ENCODE measurements at regions not wholly inside any gene's neighbourhood (a gene's known extent, or its start where the extent isn't known, plus 50 kb on each side); places are given as distances from the start of the nearest gene placed in this dataset.

DNA sequence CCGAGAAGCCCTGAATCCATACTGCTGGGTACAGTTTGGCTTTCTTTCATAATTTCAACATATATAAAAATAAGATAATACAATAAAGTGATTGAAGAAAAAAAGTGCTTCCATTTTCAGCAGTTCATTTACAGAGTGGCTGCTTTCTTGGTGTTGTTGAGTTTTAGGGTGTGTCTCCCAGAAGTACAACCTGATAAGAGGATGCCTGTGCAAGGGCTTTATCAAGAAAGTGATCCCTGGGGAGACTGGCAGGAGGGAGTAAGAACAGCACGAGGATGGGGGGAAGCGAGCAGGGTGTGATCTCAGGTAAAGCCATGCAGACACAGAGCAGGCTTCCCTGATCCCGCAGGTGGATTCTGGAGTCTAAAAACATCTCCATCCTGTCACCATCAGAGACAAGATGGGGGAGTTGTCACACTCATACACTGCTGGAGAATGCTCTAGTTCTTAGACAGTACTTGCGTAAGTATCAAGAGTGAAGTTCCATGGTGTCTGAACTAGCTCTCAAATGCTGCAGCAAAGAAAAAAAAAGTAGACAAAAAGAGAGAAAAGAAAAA is 395.9 kb downstream of the CDH26 start:
- FAIRE-seq (no peak), DNase-seq (ENCODE audit: low read depth) (no peak)
- Histone ChIP-seq H3K36me3 (ENCODE audit: control insufficient read depth, insufficient read depth, low read length) (no peaks in the 10 kb centered on the region), H3K4me3 (ENCODE audit: low read depth, low read length) (no peak overlapping the region), H3K27me3 (ENCODE audit: control insufficient read depth, insufficient read depth, low read length) (no peaks in the 10 kb centered on the region)
- TF ChIP-seq, protein P1, sequence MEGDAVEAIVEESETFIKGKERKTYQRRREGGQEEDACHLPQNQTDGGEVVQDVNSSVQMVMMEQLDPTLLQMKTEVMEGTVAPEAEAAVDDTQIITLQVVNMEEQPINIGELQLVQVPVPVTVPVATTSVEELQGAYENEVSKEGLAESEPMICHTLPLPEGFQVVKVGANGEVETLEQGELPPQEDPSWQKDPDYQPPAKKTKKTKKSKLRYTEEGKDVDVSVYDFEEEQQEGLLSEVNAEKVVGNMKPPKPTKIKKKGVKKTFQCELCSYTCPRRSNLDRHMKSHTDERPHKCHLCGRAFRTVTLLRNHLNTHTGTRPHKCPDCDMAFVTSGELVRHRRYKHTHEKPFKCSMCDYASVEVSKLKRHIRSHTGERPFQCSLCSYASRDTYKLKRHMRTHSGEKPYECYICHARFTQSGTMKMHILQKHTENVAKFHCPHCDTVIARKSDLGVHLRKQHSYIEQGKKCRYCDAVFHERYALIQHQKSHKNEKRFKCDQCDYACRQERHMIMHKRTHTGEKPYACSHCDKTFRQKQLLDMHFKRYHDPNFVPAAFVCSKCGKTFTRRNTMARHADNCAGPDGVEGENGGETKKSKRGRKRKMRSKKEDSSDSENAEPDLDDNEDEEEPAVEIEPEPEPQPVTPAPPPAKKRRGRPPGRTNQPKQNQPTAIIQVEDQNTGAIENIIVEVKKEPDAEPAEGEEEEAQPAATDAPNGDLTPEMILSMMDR (IDR thresholded peaks at IDR 0.05; ENCODE audit: insufficient read depth, low read length, severe bottlenecking), result no peak

- no peak for FAIRE-seq
- no peaks in the 10 kb centered on the region for H3K36me3 ChIP-seq (ENCODE audit: control insufficient read depth, insufficient read depth, low read length)
- DNase-seq (ENCODE audit: low read depth), result no peak
- no peaks in the 10 kb centered on the region for H3K27me3 ChIP-seq (ENCODE audit: control insufficient read depth, insufficient read depth, low read length)
- no peak overlapping the region for H3K4me3 ChIP-seq (ENCODE audit: low read depth, low read length)
- TF ChIP-seq, protein P1 (IDR thresholded peaks at IDR 0.05; ENCODE audit: insufficient read depth, low read length, severe bottlenecking), result no peak
Observed at GRCh38 chr20:60358101-60358500, 399.9 kb downstream of the CDH26 start.

GRCh38 chr20:60359010-60359409 is 400.8 kb downstream of the CDH26 start:
- Histone ChIP-seq H3K27me3 (ENCODE audit: control insufficient read depth, insufficient read depth, low read length) (no peaks in the 10 kb centered on the region), H3K4me3 (ENCODE audit: low read depth, low read length) (no peak overlapping the region), H3K36me3 (ENCODE audit: control insufficient read depth, insufficient read depth, low read length) (no peaks in the 10 kb centered on the region)
- FAIRE-seq (no peak), DNase-seq (ENCODE audit: low read depth) (no peak)
- TF ChIP-seq, protein P1 (IDR thresholded peaks at IDR 0.05; ENCODE audit: insufficient read depth, low read length, severe bottlenecking), result no peak

DNA sequence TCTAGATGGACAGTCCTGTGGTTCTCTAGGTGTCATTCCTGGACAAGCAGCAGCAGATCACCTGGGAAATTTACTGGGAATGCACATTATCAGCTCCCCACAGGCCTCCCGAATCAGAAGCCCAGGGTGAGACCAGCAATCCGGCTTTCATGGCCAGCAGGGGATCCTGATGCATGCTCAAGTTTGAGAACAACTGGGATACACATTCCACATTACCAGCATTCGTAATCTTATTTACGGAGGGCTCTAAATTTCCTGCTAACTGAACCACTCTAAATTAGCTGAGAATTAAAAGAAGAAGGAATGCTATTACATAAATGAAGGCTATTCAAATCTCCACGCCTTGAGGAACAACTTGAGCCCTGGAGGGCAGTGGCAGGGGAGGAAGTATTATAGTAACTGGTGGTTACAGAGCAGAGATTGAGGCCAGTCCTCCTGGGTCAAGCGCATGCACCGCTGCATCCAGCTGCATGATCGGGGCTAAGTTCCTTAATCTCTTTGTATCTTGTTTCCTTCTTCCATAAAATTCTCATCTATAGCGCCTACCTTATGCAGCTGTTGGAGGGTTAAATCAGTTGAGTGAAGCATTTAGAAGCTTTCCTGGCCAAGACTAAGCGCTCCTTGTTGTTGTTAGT is 403.7 kb downstream of the CDH26 start:
- FAIRE-seq (no peak), DNase-seq (ENCODE audit: low read depth) (no peak)
- no peaks in the 10 kb centered on the region for H3K27me3 ChIP-seq (ENCODE audit: control insufficient read depth, insufficient read depth, low read length)
- H3K4me3 ChIP-seq (ENCODE audit: low read depth, low read length), result no peak overlapping the region
- TF ChIP-seq, protein P1 (IDR thresholded peaks at IDR 0.05; ENCODE audit: insufficient read depth, low read length, severe bottlenecking), result no peak
- H3K36me3 ChIP-seq (ENCODE audit: control insufficient read depth, insufficient read depth, low read length), result no peaks in the 10 kb centered on the region

GRCh38 chr20:60362531-60362930 is 404.3 kb downstream of the CDH26 start:
- FAIRE-seq (no peak), DNase-seq (ENCODE audit: low read depth) (no peak)
- TF ChIP-seq, protein P1 (IDR thresholded peaks at IDR 0.05; ENCODE audit: insufficient read depth, low read length, severe bottlenecking), result no peak
- Histone ChIP-seq H3K4me3 (ENCODE audit: low read depth, low read length) (no peak overlapping the region), H3K27me3 (ENCODE audit: control insufficient read depth, insufficient read depth, low read length) (no peaks in the 10 kb centered on the region), H3K36me3 (ENCODE audit: control insufficient read depth, insufficient read depth, low read length) (no peaks in the 10 kb centered on the region)

DNA sequence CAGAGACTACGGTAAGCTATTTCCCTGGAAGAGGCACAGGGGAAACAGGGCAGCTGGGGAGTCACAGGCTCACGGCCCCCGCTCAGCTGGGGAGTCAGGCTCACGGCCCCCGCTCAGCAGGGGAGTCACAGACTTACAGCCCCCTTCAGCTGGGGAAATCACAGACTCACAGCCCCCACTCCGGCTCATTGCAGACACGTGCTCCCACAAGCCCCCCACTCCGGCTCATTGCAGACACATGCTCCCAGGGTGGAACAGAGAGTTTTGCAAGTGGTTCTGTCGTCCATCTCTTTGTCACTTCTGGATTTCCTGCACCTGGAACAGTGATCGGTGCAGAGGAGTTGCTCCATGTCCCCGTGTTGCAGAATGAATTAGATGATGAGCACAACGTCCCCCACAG is 405.5 kb downstream of the CDH26 start:
- H3K36me3 ChIP-seq (ENCODE audit: control insufficient read depth, insufficient read depth, low read length), result no peaks in the 10 kb centered on the region
- no peak for FAIRE-seq
- TF ChIP-seq, protein P1 (IDR thresholded peaks at IDR 0.05; ENCODE audit: insufficient read depth, low read length, severe bottlenecking), result no peak
- H3K27me3 ChIP-seq (ENCODE audit: control insufficient read depth, insufficient read depth, low read length), result no peaks in the 10 kb centered on the region
- H3K4me3 ChIP-seq (ENCODE audit: low read depth, low read length), result no peak overlapping the region
- no peak for DNase-seq (ENCODE audit: low read depth)
